Suppressor macrophage treated with lipopolysaccharide for 4 hours (primary cell): ENCODE measurements at regions not wholly inside any gene's neighbourhood (a gene's known extent, or its start where the extent isn't known, plus 50 kb on each side); places are given as distances from the start of the nearest gene placed in this dataset.
"Not testable (repeated sequence)": the region's sequence is repeated elsewhere in the genome, so short reads cannot be mapped to it uniquely, and the experiment has no call there.

ENCODE experiments used
- DNase-seq: peaks from one replicate; pipeline ENCODE4 v3.0.0-alpha.2; 2020

- peak; percentile 19 for DNase-seq
Observed at GRCh38 chr7:83306502-83306901, 143.8 kb upstream of the PCLO start.

DNA sequence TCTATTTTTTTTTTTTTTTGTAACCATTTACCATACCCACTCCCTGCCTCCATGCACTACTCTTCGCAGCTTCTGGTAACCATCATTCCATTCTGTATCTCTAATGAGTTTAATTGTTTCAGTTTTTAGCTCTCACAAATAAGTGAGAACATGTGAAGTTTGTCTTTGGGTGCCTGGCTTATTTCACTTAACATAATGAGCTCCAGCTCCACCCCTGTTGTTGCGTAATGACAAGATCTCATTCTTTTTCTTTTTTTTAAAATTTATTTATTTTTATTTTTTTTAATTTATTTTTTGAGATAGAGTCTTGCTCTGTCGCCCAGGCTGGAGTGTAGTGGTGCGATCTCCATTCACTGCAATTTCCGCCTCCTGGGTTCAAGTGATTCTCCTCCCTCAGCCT is 142.3 kb upstream of the PCLO start:
- DNase-seq, result no peak

DNA sequence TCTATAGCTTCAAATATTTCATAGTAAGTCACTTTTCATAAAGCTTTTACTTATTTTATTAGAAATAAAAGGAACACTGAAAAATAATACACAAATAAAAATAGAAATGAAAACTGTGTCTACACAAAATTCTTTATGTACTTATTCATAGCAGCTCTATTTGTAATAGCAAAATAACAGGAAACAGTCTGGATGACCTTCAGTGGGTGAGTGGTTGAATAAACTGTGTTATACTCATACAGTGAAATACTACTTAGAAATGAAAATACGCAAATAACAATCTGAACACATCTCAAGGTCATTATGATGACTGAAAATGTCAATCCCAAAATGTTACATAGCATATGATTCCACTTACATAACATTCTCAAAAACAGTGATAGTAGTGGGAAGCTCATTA is 138.7 kb upstream of the PCLO start:
- no peak for DNase-seq

DNA sequence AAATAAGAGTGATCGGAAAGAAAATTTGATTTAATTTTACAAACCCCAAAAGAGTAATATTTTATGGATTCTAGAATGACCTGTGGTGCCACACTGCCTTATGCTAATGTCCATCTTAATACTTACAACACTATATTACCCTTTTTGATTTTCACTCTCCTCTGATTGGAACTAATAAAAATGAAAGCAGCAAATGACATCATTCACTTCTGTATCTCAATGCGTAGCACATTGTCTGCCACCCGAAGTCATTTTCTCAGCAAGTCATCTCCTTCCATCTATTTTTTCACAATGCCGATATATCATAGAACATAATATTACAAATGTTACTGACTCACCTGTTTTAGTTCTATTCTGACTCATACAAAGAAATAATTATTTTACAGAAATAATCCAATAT is 127.5 kb upstream of the PCLO start:
- no peak for DNase-seq

DNA sequence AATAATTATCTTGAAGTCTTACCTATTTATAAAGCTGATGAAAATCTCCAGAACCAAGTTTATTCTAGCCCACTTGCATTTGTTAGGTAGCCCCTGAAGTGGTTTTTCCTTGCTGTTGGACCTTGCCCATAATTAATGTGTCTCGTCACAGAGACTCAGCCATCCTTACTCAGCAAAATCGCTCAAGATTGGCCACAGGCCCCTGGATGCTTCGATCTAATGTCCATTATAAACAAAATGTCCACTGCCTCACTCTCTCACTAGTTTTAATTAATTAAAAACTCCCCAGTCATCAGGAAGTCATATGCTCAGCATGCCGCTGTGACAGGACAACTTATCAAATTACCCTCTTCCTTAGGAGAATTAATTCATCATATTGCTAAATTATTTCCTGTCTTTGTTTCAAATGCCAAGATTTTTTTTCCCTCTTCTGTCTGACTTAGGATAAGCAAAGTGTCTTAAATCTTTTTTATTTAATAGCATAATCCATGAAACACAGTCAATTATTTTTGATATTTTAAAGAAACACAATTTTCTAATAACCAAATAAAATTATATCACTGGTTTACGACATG is 126.8 kb upstream of the PCLO start:
- no peak for DNase-seq

GRCh38 chr7:83280671-83281070 is 118.0 kb upstream of the PCLO start:
- no peak for DNase-seq

DNA sequence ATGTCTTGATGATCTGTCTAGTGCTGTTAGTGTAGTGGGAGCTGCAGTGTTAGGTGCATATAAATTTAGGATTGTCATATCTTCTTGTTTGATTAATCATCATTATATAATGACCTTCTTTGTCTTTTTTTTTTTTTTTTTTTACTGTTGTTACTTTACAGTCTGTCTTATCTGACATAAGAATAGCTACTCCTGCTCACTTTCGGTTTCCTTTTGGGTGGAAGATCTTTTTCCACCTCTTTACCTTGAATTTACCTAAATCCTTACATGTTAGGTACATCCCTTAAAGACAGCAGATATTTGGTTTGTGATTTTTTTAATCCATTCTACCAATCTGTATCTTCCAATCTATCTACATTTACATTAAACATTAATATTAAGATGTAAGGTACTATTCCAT is 113.6 kb upstream of the PCLO start:
- no peak for DNase-seq

GRCh38 chr7:83273699-83274098 is 111.0 kb upstream of the PCLO start:
- DNase-seq, result no peak

DNA sequence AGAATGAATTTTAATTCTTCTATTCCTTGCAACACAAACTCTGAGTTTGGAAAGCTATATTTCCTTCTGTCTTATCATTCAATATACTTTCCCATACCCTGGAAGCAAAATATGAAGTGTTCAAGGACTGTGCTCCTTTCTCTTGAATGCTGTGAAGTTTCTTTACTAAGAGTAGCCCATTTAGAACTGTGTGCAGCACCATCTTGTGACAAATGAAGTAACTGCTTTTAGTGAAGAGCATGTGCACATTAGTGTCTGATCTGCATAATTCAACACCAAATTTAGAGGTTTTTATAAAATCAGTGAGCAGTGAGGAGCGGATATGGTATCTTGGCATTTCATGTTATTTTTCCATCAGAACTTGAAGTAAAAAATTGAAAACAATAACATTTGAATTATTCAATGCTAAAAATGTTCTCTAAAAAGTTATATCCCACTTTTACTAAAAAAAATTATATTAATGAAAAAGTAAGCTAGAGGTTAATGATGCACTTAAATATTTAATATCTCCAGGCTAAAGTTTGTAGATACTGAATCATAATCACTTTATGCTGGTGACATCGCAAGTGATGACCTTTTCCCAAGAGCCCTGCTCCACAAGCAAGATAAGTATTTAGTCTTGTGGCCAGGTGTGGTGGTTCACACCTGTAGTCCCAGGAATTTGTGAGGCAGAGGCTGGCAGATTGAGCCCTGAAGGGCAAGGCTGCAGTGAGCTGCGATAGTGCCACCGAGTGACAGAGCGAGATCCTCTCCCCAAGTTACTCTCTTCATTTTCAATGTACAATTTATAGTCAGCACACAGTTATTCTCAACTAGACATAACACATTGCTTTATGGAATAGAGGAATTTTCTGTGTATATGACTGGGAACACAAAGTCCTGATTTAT is 108.8 kb upstream of the PCLO start:
- no peak for DNase-seq

DNA sequence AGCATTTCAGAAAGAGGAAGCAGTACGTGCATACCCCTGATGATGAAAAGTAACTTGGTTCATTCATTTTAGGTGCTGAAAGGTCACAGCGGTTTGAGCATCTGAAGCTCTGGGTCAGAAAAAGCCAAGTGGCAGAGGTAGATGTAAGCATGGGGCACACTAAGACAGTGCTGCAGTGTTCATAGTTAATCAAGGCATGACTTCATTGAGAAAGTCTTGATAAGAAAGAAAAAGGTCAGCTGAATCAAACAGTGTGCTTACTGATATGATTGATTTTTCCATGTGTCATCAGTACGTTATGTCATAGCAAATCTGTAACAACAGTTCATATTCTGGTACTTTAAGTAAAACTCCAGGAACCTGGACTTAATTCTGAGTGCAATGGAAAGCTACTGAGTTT is 107.7 kb upstream of the PCLO start:
- no peak for DNase-seq

DNA sequence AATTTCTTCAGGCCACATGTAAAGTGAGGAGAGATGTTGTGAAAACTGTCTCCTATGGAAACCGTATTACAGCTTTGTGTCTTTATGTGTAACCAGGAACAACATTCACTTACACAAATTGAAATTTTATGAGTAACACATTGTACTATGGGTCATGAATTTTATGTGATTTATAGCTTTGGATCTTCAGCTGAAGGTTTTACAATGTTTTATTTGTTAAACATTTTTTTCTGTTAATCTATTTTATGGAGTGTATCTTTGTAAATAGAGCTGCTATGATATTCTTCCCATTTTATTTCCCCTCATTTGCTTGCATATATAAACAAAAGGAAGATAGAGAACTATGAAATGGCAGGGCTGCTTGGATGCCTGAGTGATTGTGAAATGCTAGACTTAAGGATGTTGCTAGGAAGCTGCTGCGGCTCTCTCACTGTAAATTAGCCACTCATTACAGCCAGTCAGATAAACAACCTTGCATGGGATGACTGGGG is 104.5 kb upstream of the PCLO start:
- no peak for DNase-seq

DNA sequence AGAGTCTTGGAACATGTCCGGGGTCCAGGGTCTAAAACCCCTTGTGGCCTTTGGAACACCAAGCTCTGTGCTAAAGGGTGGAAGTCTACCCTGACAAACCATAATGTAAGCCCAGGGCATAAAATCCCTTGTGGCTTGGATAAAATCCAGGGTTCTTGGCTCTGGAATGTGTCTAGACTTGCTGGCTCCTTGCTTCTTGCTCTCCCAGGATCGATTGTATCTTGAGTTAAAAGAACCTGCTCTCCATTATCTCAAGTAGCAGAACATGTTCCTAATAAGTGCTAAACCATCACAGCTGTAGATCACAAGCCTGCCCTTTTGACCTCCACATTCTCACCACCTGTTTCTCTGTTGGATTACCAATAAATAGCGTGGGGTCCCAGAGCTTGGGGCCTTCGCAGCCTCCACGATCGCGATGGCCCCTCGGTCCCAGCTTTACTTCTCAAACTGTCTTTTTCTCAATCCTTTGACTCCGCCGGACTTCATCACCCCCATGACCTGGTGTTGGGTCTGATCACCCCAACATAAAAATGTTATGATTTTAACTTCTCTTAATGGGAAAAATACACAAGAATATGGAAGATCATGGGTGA is 100.9 kb upstream of the PCLO start:
- DNase-seq, result not testable (repeated sequence)

GRCh38 chr7:83259064-83259463 is 96.4 kb upstream of the PCLO start:
- DNase-seq, result no peak

GRCh38 chr7:83248000-83248399 is 85.3 kb upstream of the PCLO start:
- no peak for DNase-seq

- not testable (repeated sequence) for DNase-seq
Observed at GRCh38 chr7:83219231-83219630, 56.5 kb upstream of the PCLO start.

GRCh38 chr7:83212883-83213282 is 50.2 kb upstream of the PCLO start:
- no peak for DNase-seq
